NCI-H1092 treated with DMSO at 0.1 percent for 48 hours (cell line): ENCODE measurements at regions not wholly inside any gene's neighbourhood (a gene's known extent, or its start where the extent isn't known, plus 50 kb on each side); places are given as distances from the start of the nearest gene placed in this dataset.

Source experiments
- DNase-seq: peaks from one replicate; lab custom pipeline; 2025; lab: John Stamatoyannopoulos, UW

- DNase-seq: no peak
Observed at GRCh38 chr2:41990245-41990644, 57.6 kb upstream of the PKDCC start.

- no peak for DNase-seq
Observed at GRCh38 chr2:41990688-41991087, 57.1 kb upstream of the PKDCC start.

- no peak for DNase-seq
Observed at GRCh38 chr2:41992056-41992642, 55.7 kb upstream of the PKDCC start.

- DNase-seq: no peak
Observed at GRCh38 chr2:41992671-41993434, 55.0 kb upstream of the PKDCC start.

GRCh38 chr2:41993435-41993925 lies 54.3 kb upstream of the PKDCC start:
- no peak for DNase-seq

GRCh38 chr2:41994233-41994637 lies 53.6 kb upstream of the PKDCC start:
- no peak for DNase-seq

- DNase-seq: no peak
Observed at GRCh38 chr2:41994661-41995060, 53.2 kb upstream of the PKDCC start.

- DNase-seq: no peak
Observed at GRCh38 chr2:41997561-41997960, 50.3 kb upstream of the PKDCC start.
